H1 (cell line): ENCODE measurements at regions not wholly inside any gene's neighbourhood (a gene's known extent, or its start where the extent isn't known, plus 50 kb on each side); places are given as distances from the start of the nearest gene placed in this dataset.

ENCODE experiments used
- CTCF ChIA-PET: fragments of 300-600 bp; sonication (Branson Sonifier 250); formaldehyde crosslinking; loops from one replicate; lab custom pipeline; 2021; ENCODE audit not compliant: partially characterized antibody; lab: Charles Lee
- POLR2A ChIA-PET: fragments of 300-600 bp; sonication (Branson Sonifier 250); formaldehyde crosslinking; loops from one replicate; lab custom pipeline; 2021; ENCODE audit warnings: inconsistent platforms; ENCODE audit not compliant: partially characterized antibody; lab: Charles Lee
- DNase-seq, 2 experiments: peaks; one replicate each; pipeline versions ENCODE4 v3.0.0 to v3.0.0-alpha.2; 2010 to 2022; ENCODE audit warnings: low spot score in 2 of 2, low read depth in 1 of 2, mixed read lengths in 1 of 2
- FAIRE-seq: peaks from 2 replicates; lab custom pipeline; 2011; peaks lifted over from hg19 to GRCh38; lab: Jason Lieb, UNC
- H2AFZ ChIP-seq: 2 replicates; pipeline ENCODE4 v1.8.1; 2012; ENCODE audit warnings: low read length, inconsistent platforms
- H2AK5ac ChIP-seq: 2 replicates; pipeline ENCODE4 v1.6.1; 2013; ENCODE audit warnings: low read depth, low read length
- H2BK120ac ChIP-seq: replicated peaks from 2 replicates; pipeline ENCODE3; 2013; ENCODE audit warnings: low read depth, low read length, inconsistent platforms
- H2BK12ac ChIP-seq: 2 replicates; pipeline ENCODE4 v1.6.1; 2013; ENCODE audit warnings: low read depth, low read length
- H2BK15ac ChIP-seq: 2 replicates; pipeline ENCODE4 v1.6.1; 2013; ENCODE audit warnings: low read length
- H2BK20ac ChIP-seq: 2 replicates; pipeline ENCODE4 v1.6.1; 2013; ENCODE audit warnings: low read length
- H2BK5ac ChIP-seq: 2 replicates; pipeline ENCODE4 v1.6.1; 2013; ENCODE audit warnings: low read depth, low read length
- H3K14ac ChIP-seq: 2 replicates; pipeline ENCODE4 v1.6.1; 2013; ENCODE audit warnings: inconsistent platforms; ENCODE audit not compliant: insufficient read length
- H3K18ac ChIP-seq: 2 replicates; pipeline ENCODE4 v1.6.1; 2013; ENCODE audit warnings: low read length; ENCODE audit errors: extremely low read depth
- H3K23ac ChIP-seq: 2 replicates; pipeline ENCODE4 v1.6.1; 2013; ENCODE audit warnings: inconsistent platforms; ENCODE audit not compliant: insufficient read length
- H3K23me2 ChIP-seq: 2 replicates; pipeline ENCODE4 v1.6.1; 2013; ENCODE audit warnings: low read depth, low read length
- H3K27ac ChIP-seq: 2 replicates; pipeline ENCODE4 v1.6.1; 2011; ENCODE audit warnings: low read depth, low read length, inconsistent platforms
- H3K27me3 ChIP-seq, 4 experiments: replicated peaks in 1 of 4; 1 replicate in 1 of 4; 2 replicates in 3 of 4; pipeline versions ENCODE4 v1.6.1 to v1.8.1; 2011 to 2013; ENCODE audit warnings: low read length in 3 of 4, mild to moderate bottlenecking in 3 of 4, inconsistent platforms in 2 of 4, mixed read lengths in 2 of 4, moderate library complexity in 1 of 4; ENCODE audit not compliant: control insufficient read depth in 3 of 4, insufficient read depth in 3 of 4; ENCODE audit errors: extremely low read depth in 1 of 4
- H3K36me3 ChIP-seq, 4 experiments: 2 replicates each; pipeline versions ENCODE4 v1.6.1 to v1.8.1; 2011 to 2013; ENCODE audit warnings: mild to moderate bottlenecking in 4 of 4, low read length in 3 of 4, moderate library complexity in 2 of 4, control low read depth in 1 of 4, inconsistent platforms in 1 of 4; ENCODE audit not compliant: insufficient read depth in 4 of 4, control insufficient read depth in 2 of 4
- H3K4ac ChIP-seq: replicated peaks from 2 replicates; pipeline ENCODE3; 2013; ENCODE audit warnings: low read length, low read depth, mixed read lengths, inconsistent platforms; ENCODE audit not compliant: insufficient read length
- H3K4me1 ChIP-seq, 4 experiments: replicated peaks in 1 of 4; 1 replicate in 1 of 4; 2 replicates in 3 of 4; pipeline versions ENCODE4 v1.6.1 to v1.8.1; 2011 to 2013; ENCODE audit warnings: low read length in 3 of 4, inconsistent platforms in 2 of 4, mixed read lengths in 1 of 4; ENCODE audit not compliant: insufficient read depth in 4 of 4, control insufficient read depth in 3 of 4
- H3K4me2 ChIP-seq, 2 experiments: 2 replicates each; pipeline versions ENCODE4 v1.6.1 to v1.8.1; 2011 to 2013; ENCODE audit warnings: low read depth in 2 of 2, low read length in 2 of 2, control low read depth in 1 of 2, inconsistent platforms in 1 of 2, mild to moderate bottlenecking in 1 of 2; ENCODE audit not compliant: insufficient read depth in 1 of 2
- H3K4me3 ChIP-seq, 4 experiments: fragments of 200-600, 300-600 bp in 1 of 4; sonication (generic), shearing (Covaris generic), sonication (Bioruptor Twin) in 1 of 4; 2 replicates each; pipeline versions ENCODE4 v1.5.1 to v1.8.1; 2011 to 2016; ENCODE audit warnings: low read length in 4 of 4, low read depth in 3 of 4, control low read depth in 2 of 4, inconsistent platforms in 2 of 4, mild to moderate bottlenecking in 2 of 4, mixed read lengths in 1 of 4, moderate library complexity in 1 of 4; ENCODE audit not compliant: insufficient read depth in 2 of 4; ENCODE audit errors: extremely low read depth in 1 of 4
- H3K56ac ChIP-seq: replicated peaks from 2 replicates; pipeline ENCODE3; 2013; ENCODE audit warnings: low read depth, mild to moderate bottlenecking, mixed read lengths, low read length, inconsistent platforms; ENCODE audit not compliant: insufficient read length
- H3K79me1 ChIP-seq: 2 replicates; pipeline ENCODE4 v1.6.1; 2013; ENCODE audit warnings: low read depth, low read length, control low read depth
- H3K79me2 ChIP-seq, 2 experiments: 2 replicates each; pipeline versions ENCODE4 v1.6.1 to v1.8.1; 2012 to 2013; ENCODE audit warnings: low read length in 2 of 2, mild to moderate bottlenecking in 2 of 2, inconsistent platforms in 1 of 2; ENCODE audit not compliant: insufficient read depth in 2 of 2, control insufficient read depth in 1 of 2
- H3K9ac ChIP-seq, 4 experiments: replicated peaks in 1 of 4; 1 replicate in 1 of 4; 2 replicates in 3 of 4; pipeline versions ENCODE4 v1.6.1 to v1.8.1; 2011 to 2013; ENCODE audit warnings: low read depth in 3 of 4, low read length in 3 of 4, control low read depth in 2 of 4, mild to moderate bottlenecking in 2 of 4, moderate library complexity in 2 of 4, inconsistent platforms in 1 of 4; ENCODE audit errors: extremely low read depth in 1 of 4
- H3K9me3 ChIP-seq, 2 experiments: 2 replicates each; pipeline versions ENCODE4 v1.6.1 to v1.8.1; 2012 to 2013; ENCODE audit warnings: mild to moderate bottlenecking in 2 of 2, moderate library complexity in 2 of 2, control low read depth in 1 of 2, inconsistent platforms in 1 of 2, low read depth in 1 of 2, low read length in 1 of 2, mixed read lengths in 1 of 2; ENCODE audit not compliant: insufficient read depth in 2 of 2
- H4K20me1 ChIP-seq, 2 experiments: replicated peaks in 1 of 2; 2 replicates each; pipeline versions ENCODE3 to v1.8.1; 2011 to 2013; ENCODE audit warnings: inconsistent platforms in 2 of 2, low read length in 2 of 2, mild to moderate bottlenecking in 1 of 2; ENCODE audit not compliant: insufficient read depth in 2 of 2, control insufficient read depth in 1 of 2
- H4K5ac ChIP-seq: 2 replicates; pipeline ENCODE4 v1.6.1; 2013; ENCODE audit warnings: low read length, low read depth, mixed read lengths, inconsistent platforms; ENCODE audit not compliant: insufficient read length
- H4K8ac ChIP-seq: 2 replicates; pipeline ENCODE4 v1.8.0; 2013; ENCODE audit warnings: mild to moderate bottlenecking, moderate library complexity, low read length, inconsistent platforms; ENCODE audit not compliant: insufficient read depth; ENCODE audit errors: extremely low read depth
- H4K91ac ChIP-seq: replicated peaks from 2 replicates; pipeline ENCODE3; 2013; ENCODE audit warnings: low read length, mixed read lengths, inconsistent platforms; ENCODE audit not compliant: insufficient read length
- ATF2 ChIP-seq: IDR thresholded peaks from 2 replicates; pipeline ENCODE4 v1.6.1; 2012; ENCODE audit warnings: low read length, inconsistent platforms
- BACH1 ChIP-seq: IDR thresholded peaks from 2 replicates; pipeline ENCODE4 v1.6.1; 2012; ENCODE audit warnings: low read length, improper control_type of control experiment
- CEBPB ChIP-seq: IDR thresholded peaks from 2 replicates; pipeline ENCODE4 v1.6.1; 2012; ENCODE audit warnings: low read depth, low read length
- CHD2 ChIP-seq: IDR thresholded peaks from 2 replicates; pipeline ENCODE4 v1.6.1; 2012; ENCODE audit warnings: low read length, improper control_type of control experiment
- GTF2F1 ChIP-seq: IDR thresholded peaks from 2 replicates; pipeline ENCODE4 v1.6.1; 2012; ENCODE audit warnings: low read depth, low read length, improper control_type of control experiment, borderline replicate concordance
- HDAC6 ChIP-seq: IDR thresholded peaks from one replicate; pipeline ENCODE4 v1.7.1; 2012; ENCODE audit warnings: low read depth, mild to moderate bottlenecking, inconsistent platforms, low read length, moderate library complexity
- PHF8 ChIP-seq: fragments of 200-600 bp; sonication (generic); conservative IDR thresholded peaks from 2 replicates; pipeline ENCODE4 v1.7.1; 2012; ENCODE audit warnings: low read depth, mild to moderate bottlenecking, inconsistent platforms, low read length, moderate library complexity
- POLR2A ChIP-seq, 2 experiments: IDR thresholded peaks; 1 replicate in 1 of 2; 2 replicates in 1 of 2; pipeline ENCODE4 v1.6.1; 2011; ENCODE audit warnings: low read depth in 2 of 2, low read length in 2 of 2, mild to moderate bottlenecking in 2 of 2; ENCODE audit errors: control extremely low read depth in 1 of 2
- RNF2 ChIP-seq: fragments of 200-900, 300-1000 bp; sonication (generic); IDR thresholded peaks from 2 replicates; pipeline ENCODE4 v1.7.1; 2016; ENCODE audit warnings: borderline replicate concordance, low read depth, mild to moderate bottlenecking, antibody characterized with exemption, low read length; ENCODE audit not compliant: poor library complexity, severe bottlenecking; ENCODE audit errors: missing control alignments
- SIRT6 ChIP-seq: IDR thresholded peaks from one replicate; pipeline ENCODE4 v1.7.1; 2012; ENCODE audit warnings: low read length, inconsistent platforms
- WGBS, 2 experiments: shearing (Covaris generic) in 1 of 2; methylation state at CpG; one replicate each; pipeline versions ENCODE4 v1.1.6 to v1.1.7; 2013 to 2015; ENCODE audit warnings: low lambda C conversion rate in 2 of 2, mixed read lengths in 2 of 2, inconsistent platforms in 1 of 2, low coverage in 1 of 2, missing lambda C conversion rate in 1 of 2; ENCODE audit not compliant: insufficient replicate concordance in 2 of 2, insufficient coverage in 1 of 2, insufficient read length in 1 of 2; ENCODE audit errors: extremely low coverage in 1 of 2, missing lambda C conversion rate in 1 of 2; 5-methylcytosine and 5-hydroxymethylcytosine counted together

- POLR2A ChIA-PET, result no interaction called here
- 86% methylated on average over 4 of the region's 4 CpGs; no CpG with 5 or more reads in 1 of the 2 experiments for WGBS, 2 experiments
- FAIRE-seq (no peak), DNase-seq (no peak)
- H3K4ac ChIP-seq, result no peak overlapping the region
- no peak overlapping the region for H3K4me2 ChIP-seq
- no peaks in the 10 kb centered on the region for H3K27me3 ChIP-seq
- no peak overlapping the region for H2BK5ac ChIP-seq
- H2AK5ac ChIP-seq, result no peak overlapping the region
- H3K27ac ChIP-seq, result no peak overlapping the region
- no peak overlapping the region for H3K56ac ChIP-seq
- H3K79me1 ChIP-seq, result no peaks in the 10 kb centered on the region
- no peak overlapping the region for H2BK12ac ChIP-seq
- no peak overlapping the region for H3K23ac ChIP-seq
- H4K8ac ChIP-seq, result no peak overlapping the region
- H2BK15ac ChIP-seq, result no peak overlapping the region
- no peaks in the 10 kb centered on the region for H3K79me2 ChIP-seq
- H2AFZ ChIP-seq, result no peak overlapping the region
- no peaks in the 10 kb centered on the region for H3K36me3 ChIP-seq
- no peaks in the 10 kb centered on the region for H3K9me3 ChIP-seq
- H3K4me1 ChIP-seq, result no peaks in the 10 kb centered on the region
- H4K5ac ChIP-seq, result no peak overlapping the region
- H3K9ac ChIP-seq, result no peak overlapping the region
- no peak overlapping the region for H2BK120ac ChIP-seq
- H4K91ac ChIP-seq, result no peak overlapping the region
- no peak overlapping the region for H3K18ac ChIP-seq
- CTCF ChIA-PET, result no interaction called here
- H4K20me1 ChIP-seq, result no peaks in the 10 kb centered on the region
- TF ChIP-seq CHD2, result no peak
- no peak for TF ChIP-seq POLR2A (IDR thresholded peaks at IDR 0.05; ENCODE audit: control extremely low read depth in 1 of 2, low read depth in 2 of 2, low read length in 2 of 2)
- TF ChIP-seq CEBPB, result no peak
- TF ChIP-seq RNF2, result no peak
- no peak for TF ChIP-seq GTF2F1
- TF ChIP-seq PHF8, result no peak
- TF ChIP-seq SIRT6, result no peak
- no peak for TF ChIP-seq HDAC6
- no peak for TF ChIP-seq BACH1
- no peak for TF ChIP-seq ATF2
- H3K14ac ChIP-seq, result no peak overlapping the region
- H3K4me3 ChIP-seq, result no peak overlapping the region
- H3K23me2 ChIP-seq, result no peaks in the 10 kb centered on the region
- no peak overlapping the region for H2BK20ac ChIP-seq
These were observed 120.4 kb upstream of the RAB11FIP2 start for GRCh38 chr10:118167056-118167700.
